ENCODE measurements at regions not wholly inside any gene's neighbourhood (a gene's known extent, or its start where the extent isn't known, plus 50 kb on each side); places are given as distances from the start of the nearest gene placed in this dataset.

DNA sequence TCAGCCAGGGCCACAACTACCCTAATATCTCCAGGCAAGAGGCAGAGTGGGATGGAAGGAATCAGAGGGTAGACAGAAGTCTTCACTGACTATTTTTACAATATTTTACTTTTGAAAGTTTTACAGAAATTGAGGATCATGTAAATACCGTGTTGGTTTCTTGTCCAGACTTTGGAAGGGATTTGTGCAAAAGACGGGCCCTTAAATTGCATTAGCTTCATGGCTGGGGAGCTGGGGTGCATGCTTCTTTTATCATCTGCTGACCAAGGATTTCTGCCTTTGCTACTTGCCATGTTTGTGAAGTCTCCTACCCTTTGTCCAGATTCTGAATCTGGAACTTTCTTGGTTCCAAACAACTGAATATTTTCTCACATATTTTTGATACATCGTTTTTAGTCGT is 107.7 kb upstream of the GRIN3A start:
- TF ChIP-seq, protein P1, sequence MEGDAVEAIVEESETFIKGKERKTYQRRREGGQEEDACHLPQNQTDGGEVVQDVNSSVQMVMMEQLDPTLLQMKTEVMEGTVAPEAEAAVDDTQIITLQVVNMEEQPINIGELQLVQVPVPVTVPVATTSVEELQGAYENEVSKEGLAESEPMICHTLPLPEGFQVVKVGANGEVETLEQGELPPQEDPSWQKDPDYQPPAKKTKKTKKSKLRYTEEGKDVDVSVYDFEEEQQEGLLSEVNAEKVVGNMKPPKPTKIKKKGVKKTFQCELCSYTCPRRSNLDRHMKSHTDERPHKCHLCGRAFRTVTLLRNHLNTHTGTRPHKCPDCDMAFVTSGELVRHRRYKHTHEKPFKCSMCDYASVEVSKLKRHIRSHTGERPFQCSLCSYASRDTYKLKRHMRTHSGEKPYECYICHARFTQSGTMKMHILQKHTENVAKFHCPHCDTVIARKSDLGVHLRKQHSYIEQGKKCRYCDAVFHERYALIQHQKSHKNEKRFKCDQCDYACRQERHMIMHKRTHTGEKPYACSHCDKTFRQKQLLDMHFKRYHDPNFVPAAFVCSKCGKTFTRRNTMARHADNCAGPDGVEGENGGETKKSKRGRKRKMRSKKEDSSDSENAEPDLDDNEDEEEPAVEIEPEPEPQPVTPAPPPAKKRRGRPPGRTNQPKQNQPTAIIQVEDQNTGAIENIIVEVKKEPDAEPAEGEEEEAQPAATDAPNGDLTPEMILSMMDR (IDR thresholded peaks at IDR 0.05; ENCODE audit: low read length) = no peak
- no peak for TF ChIP-seq EZH2 (optimal IDR thresholded peaks at IDR 0.05; ENCODE audit: low read depth, low read length)
